Cardiac fibroblast (primary cell): ENCODE measurements at regions not wholly inside any gene's neighbourhood (a gene's known extent, or its start where the extent isn't known, plus 50 kb on each side); places are given as distances from the start of the nearest gene placed in this dataset.
A peak's percentile ranks its signal among the peaks of the same experiment; 100 is the strongest.

ENCODE experiments used
- DNase-seq, 2 donors: peaks; one replicate each; pipeline versions ENCODE4 v3.0.0 to v3.0.0-alpha.2; 2010; ENCODE audit warnings: low read depth in 2 of 2
- H3K4me3 ChIP-seq, 2 donors: replicated peaks in 1 of 2; 1 replicate in 1 of 2; 2 replicates in 1 of 2; pipeline ENCODE4 v1.5.1; 2011; ENCODE audit warnings: low read depth in 2 of 2, low read length in 2 of 2, mild to moderate bottlenecking in 2 of 2, moderate library complexity in 1 of 2
- TF ChIP-seq, protein P1 (sequence below): IDR thresholded peaks from one replicate; pipeline ENCODE4 v1.5.1; 2011; ENCODE audit warnings: low read depth, mild to moderate bottlenecking, low read length, inconsistent platforms

DNA sequence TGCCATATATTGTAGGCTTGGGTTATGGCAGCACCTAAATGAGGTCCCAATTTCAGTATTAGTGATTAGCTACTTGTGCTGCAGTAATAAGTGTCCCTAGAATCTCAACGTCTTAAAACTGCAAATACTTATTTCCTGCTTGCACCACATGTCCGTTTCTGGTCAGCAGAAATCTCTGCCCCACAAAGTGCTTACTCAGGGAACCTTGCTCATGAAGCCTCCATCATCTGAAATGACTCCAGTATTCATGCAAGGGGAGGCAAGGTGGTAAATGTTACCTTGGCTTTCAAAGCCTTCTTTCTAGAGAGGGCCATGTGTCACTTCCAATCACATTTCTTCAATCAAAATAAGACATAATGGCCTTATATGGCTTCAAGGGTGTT is 274.2 kb upstream of the KAZN start:
- TF ChIP-seq, protein P1, sequence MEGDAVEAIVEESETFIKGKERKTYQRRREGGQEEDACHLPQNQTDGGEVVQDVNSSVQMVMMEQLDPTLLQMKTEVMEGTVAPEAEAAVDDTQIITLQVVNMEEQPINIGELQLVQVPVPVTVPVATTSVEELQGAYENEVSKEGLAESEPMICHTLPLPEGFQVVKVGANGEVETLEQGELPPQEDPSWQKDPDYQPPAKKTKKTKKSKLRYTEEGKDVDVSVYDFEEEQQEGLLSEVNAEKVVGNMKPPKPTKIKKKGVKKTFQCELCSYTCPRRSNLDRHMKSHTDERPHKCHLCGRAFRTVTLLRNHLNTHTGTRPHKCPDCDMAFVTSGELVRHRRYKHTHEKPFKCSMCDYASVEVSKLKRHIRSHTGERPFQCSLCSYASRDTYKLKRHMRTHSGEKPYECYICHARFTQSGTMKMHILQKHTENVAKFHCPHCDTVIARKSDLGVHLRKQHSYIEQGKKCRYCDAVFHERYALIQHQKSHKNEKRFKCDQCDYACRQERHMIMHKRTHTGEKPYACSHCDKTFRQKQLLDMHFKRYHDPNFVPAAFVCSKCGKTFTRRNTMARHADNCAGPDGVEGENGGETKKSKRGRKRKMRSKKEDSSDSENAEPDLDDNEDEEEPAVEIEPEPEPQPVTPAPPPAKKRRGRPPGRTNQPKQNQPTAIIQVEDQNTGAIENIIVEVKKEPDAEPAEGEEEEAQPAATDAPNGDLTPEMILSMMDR: no peak
- no peak for DNase-seq
- H3K4me3 ChIP-seq: no peak overlapping the region

DNA sequence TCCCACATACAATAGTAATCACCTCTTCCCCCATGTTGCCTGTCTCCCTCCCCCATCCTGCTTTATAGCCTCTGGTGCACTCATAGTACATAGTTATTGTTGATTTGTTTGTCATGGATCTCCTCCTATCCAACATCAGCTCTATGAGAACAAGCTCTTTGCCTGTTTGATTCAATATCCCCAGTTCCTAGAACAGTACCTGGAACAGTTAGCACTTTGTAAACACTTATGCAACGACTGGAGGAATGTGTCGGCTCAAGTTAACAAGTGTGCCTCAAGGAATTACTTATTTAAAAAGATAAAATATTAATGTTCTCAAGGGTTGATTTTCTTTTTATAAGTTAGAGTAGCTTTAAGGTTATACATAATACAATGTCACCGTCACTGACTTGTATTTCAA is 271.6 kb upstream of the KAZN start:
- H3K4me3 ChIP-seq: no peak overlapping the region
- no peak for DNase-seq
- TF ChIP-seq, protein P1: no peak

DNA sequence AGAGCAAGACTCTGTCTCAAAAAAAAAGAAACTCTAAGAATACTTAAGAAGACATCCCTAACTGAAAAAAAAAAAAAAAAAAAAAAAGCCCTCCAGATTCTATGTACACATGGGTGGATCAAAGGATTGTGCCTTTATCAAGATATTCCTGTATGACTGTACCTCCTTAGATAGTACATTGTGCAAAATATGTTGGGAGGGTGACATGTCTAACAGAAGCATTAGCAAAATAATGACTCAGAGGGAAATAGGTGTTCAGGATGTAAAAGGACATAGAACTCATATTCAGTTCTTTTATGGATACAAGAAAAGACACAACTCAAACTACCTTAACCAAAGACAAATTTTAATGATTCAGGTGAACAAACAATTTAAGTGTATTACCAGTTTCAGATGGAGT is 269.8 kb upstream of the KAZN start:
- TF ChIP-seq, protein P1: no peak
- no peak for DNase-seq
- no peak overlapping the region for H3K4me3 ChIP-seq

DNA sequence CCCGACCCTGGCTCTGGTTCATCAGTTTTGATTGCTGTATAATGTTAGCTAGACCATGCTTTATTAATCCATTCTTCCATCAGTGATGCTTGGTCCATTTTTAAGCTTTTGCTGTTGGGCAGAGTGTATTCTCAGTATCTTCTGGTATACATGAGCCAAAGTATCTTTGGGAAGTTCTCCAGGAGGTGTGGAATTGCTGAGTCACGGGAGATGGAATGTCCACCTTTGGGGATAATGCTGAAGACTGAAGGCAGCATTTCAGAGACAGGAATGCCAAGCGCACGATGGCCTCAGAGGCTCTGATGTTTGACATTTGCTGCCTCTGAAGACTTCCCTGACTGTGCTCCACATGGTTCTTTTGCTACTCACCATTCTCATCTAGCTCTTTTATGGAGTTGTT is 266.3 kb upstream of the KAZN start:
- DNase-seq: peak in 1 of 2 donors; percentile 15
- TF ChIP-seq, protein P1: no peak
- H3K4me3 ChIP-seq: no peak overlapping the region

DNA sequence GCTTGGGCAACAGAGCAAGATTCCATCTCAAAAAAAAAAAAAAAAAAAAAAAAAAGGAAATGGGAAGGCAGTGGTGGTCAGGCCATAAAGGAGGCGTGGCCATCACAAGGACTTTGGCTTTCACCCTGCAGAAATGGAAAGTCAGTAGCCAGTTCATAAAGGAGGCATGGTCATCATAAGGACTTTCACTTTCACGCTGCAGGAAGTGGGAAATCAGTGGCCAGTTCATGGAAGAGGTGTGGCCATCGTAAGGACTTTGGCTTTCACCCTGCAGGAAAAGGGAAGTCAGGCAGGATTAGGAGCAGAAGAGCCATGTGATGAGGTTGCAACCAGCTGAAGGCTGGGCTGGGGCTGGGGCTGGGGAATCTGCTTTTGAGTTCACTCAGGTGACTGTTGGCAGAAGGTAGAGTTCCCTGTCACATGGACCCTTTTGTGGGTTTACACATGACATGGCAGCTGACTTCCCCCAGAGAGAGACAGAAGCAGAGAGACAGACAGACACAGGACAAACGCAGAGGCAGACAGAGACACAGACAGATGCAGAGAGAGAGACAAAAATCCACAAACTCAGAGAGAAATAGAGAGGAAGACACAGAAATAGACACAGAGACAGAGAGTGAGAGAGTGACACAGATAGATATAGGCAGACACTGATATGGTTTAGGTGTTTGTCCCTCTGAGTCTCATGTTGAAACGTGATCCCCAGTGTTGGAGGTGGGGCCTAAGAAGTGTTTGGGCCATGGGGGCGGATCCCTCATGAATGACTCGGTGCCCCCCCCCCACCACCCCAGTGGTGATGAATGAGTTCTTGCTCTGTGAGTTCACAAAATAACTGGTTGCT is 263.9 kb upstream of the KAZN start:
- H3K4me3 ChIP-seq: no peak overlapping the region
- TF ChIP-seq, protein P1: no peak
- DNase-seq: peak in 1 of 2 donors; percentile 12

DNA sequence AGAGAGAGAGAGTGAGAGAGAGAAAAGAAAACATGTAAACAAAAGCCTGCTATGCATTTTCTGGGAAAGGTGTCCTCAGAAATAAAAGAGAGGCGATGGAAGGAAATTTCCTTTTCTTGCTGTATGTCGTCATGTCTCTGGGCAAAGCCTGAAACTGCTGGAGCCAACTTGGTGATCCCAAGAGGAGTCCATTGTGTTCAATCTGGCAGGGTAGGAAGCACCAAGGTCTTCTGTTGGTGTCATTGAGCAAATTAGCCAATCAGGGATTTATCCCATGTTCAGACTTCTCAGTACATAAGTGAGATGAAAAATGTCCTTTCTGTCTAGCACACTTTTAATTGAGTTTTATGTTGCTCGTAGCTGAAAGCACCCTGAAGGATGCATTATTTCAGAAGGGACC is 260.0 kb upstream of the KAZN start:
- TF ChIP-seq, protein P1: no peak
- no peak for DNase-seq
- no peak overlapping the region for H3K4me3 ChIP-seq
